GM12891 (cell line): ENCODE measurements at regions not wholly inside any gene's neighbourhood (a gene's known extent, or its start where the extent isn't known, plus 50 kb on each side); places are given as distances from the start of the nearest gene placed in this dataset.

Experiments
- POLR2A ChIP-seq: IDR thresholded peaks from 2 replicates; pipeline ENCODE4 v1.6.1; 2011; ENCODE audit warnings: low read depth, low read length, control low read depth
- TAF1 ChIP-seq: IDR thresholded peaks from 2 replicates; pipeline ENCODE4 v1.6.1; 2011; ENCODE audit warnings: low read depth, low read length, control low read depth

GRCh38 chr10:78802431-78802830, 266.3 kb upstream of the ZMIZ1 start:
- no peak for TF ChIP-seq POLR2A
- TF ChIP-seq TAF1 = no peak
